Hepatocyte (in vitro differentiated cells): ENCODE measurements at regions not wholly inside any gene's neighbourhood (a gene's known extent, or its start where the extent isn't known, plus 50 kb on each side); places are given as distances from the start of the nearest gene placed in this dataset.

ENCODE experiments used
- DNase-seq: peaks from one replicate; pipeline ENCODE4 v3.0.0-alpha.2; 2016; ENCODE audit warnings: low spot score
- H2AFZ ChIP-seq: fragments of 200-600 bp; sonication (generic); 2 replicates; pipeline ENCODE4 v1.6.0; 2016; ENCODE audit warnings: antibody characterized with exemption, mild to moderate bottlenecking
- H3K27ac ChIP-seq: fragments of 200-600 bp; sonication (generic); 2 replicates; pipeline ENCODE4 v1.5.1; 2016; ENCODE audit warnings: mild to moderate bottlenecking
- H3K27me3 ChIP-seq: fragments of 200-600 bp; sonication (generic); 2 replicates; pipeline ENCODE4 v1.6.1; 2016
- H3K36me3 ChIP-seq: fragments of 200-600 bp; sonication (generic); replicated peaks from 2 replicates; pipeline ENCODE4 v1.5.1; 2016; ENCODE audit warnings: low read depth; ENCODE audit not compliant: insufficient read depth
- H3K4me1 ChIP-seq: fragments of 200-600 bp; sonication (generic); 2 replicates; pipeline ENCODE4 v1.5.1; 2016; ENCODE audit warnings: mild to moderate bottlenecking, moderate library complexity; ENCODE audit not compliant: insufficient read depth
- H3K4me2 ChIP-seq: fragments of 200-600 bp; sonication (generic); 2 replicates; pipeline ENCODE4 v1.6.0; 2016
- H3K4me3 ChIP-seq: fragments of 200-600 bp; sonication (generic); 2 replicates; pipeline ENCODE4 v1.5.1; 2016; ENCODE audit warnings: mild to moderate bottlenecking
- H3K79me2 ChIP-seq: fragments of 200-600 bp; sonication (generic); 2 replicates; pipeline ENCODE4 v1.6.0; 2017; ENCODE audit warnings: mild to moderate bottlenecking
- H3K9me2 ChIP-seq: fragments of 200-600 bp; sonication (generic); replicated peaks from 2 replicates; pipeline ENCODE4 v1.6.0; 2017; ENCODE audit warnings: mild to moderate bottlenecking; ENCODE audit not compliant: insufficient read depth
- H3K9me3 ChIP-seq: fragments of 200-600 bp; sonication (generic); 2 replicates; pipeline ENCODE4 v1.5.1; 2016; ENCODE audit warnings: low read depth, mild to moderate bottlenecking
- H4K20me1 ChIP-seq: fragments of 200-600 bp; sonication (generic); 2 replicates; pipeline ENCODE4 v1.6.0; 2016; ENCODE audit warnings: mild to moderate bottlenecking; ENCODE audit not compliant: insufficient read depth, poor library complexity, severe bottlenecking
- EZH2 ChIP-seq: fragments of 200-600 bp; sonication (generic); IDR thresholded peaks from 2 replicates; pipeline ENCODE4 v1.6.1; 2016; ENCODE audit warnings: antibody characterized with exemption, mild to moderate bottlenecking, borderline replicate concordance
- EZH2phosphoT487 ChIP-seq: fragments of 200-600 bp; sonication (generic); IDR thresholded peaks from one replicate; pipeline ENCODE4 v1.6.1; 2018; ENCODE audit warnings: antibody characterized with exemption, mild to moderate bottlenecking, low read depth, moderate library complexity; ENCODE audit not compliant: unreplicated experiment, severe bottlenecking
- WGBS: methylation state at CpG from one replicate; pipeline ENCODE4 v1.1.6; 2016; ENCODE audit warnings: low lambda C conversion rate; ENCODE audit errors: missing lambda C conversion rate; 5-methylcytosine and 5-hydroxymethylcytosine counted together
- TF ChIP-seq, protein P1 (sequence below): fragments of 200-600 bp; sonication (generic); IDR thresholded peaks from 2 replicates; pipeline ENCODE4 v1.5.1; 2016; ENCODE audit warnings: antibody characterized with exemption, mild to moderate bottlenecking; ENCODE audit not compliant: poor library complexity

DNA sequence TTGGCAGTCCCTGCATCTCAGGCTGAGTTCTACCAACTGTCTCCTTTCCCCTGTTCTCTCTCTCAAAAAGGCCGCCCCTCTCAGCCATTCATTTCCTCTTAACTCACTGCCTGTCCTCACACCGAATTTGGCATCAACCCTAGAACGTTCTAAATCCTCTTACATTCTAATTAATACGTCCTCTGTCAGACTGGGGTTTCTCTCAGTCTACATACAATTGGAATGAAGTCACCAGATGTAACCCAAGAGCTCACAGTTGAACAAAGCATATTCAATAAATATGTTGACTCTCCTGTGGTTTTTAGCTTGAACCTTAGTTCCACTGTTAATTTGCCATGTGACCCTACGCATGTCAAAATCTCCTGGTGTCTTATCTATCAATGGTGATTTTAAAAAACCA, 269.6 kb downstream of the CLIC5 start:
- Histone ChIP-seq H3K9me2 (no peaks in the 10 kb centered on the region), H3K27ac (no peak overlapping the region), H3K4me3 (no peak overlapping the region), H3K36me3 (no peaks in the 10 kb centered on the region), H3K79me2 (no peaks in the 10 kb centered on the region), H2AFZ (no peak overlapping the region), H3K4me1 (peaks cover 4% of the 10 kb centered on the region), H4K20me1 (no peaks in the 10 kb centered on the region), H3K4me2 (no peak overlapping the region), H3K9me3 (no peaks in the 10 kb centered on the region), H3K27me3 (no peaks in the 10 kb centered on the region)
- no peak for TF ChIP-seq EZH2
- TF ChIP-seq EZH2phosphoT487: no peak
- TF ChIP-seq, protein P1, sequence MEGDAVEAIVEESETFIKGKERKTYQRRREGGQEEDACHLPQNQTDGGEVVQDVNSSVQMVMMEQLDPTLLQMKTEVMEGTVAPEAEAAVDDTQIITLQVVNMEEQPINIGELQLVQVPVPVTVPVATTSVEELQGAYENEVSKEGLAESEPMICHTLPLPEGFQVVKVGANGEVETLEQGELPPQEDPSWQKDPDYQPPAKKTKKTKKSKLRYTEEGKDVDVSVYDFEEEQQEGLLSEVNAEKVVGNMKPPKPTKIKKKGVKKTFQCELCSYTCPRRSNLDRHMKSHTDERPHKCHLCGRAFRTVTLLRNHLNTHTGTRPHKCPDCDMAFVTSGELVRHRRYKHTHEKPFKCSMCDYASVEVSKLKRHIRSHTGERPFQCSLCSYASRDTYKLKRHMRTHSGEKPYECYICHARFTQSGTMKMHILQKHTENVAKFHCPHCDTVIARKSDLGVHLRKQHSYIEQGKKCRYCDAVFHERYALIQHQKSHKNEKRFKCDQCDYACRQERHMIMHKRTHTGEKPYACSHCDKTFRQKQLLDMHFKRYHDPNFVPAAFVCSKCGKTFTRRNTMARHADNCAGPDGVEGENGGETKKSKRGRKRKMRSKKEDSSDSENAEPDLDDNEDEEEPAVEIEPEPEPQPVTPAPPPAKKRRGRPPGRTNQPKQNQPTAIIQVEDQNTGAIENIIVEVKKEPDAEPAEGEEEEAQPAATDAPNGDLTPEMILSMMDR: no peak
- DNase-seq: no peak
- WGBS: 83% methylated on average over 5 of the region's 5 CpGs

DNA sequence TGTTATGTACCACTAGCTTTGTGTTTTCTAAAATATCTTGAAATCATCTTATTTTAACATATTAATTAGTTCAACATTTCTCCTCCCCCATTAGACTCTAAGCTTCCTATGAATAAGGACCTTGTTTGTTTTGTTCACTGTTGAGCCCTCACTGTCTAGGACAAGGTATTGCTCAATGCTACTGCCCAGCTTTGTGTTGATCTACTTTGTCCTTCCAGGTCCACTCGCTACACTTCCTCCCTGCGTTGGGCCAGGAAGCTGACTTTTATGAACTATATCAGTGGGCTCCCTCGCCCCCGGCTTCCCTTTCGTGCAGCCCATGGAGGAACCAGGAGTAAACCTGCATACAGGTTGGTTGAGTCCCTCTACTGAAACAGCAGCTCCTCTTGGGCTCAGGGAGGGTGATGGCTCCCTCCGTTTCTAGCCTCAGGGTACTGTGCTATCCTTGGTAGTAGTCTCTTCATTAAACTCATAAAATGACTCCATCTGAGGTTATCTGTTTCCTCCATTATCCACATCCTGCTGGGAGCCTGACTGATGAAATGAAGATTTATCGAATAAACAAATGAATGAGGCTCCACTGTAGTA, 272.5 kb downstream of the CLIC5 start:
- no peak for DNase-seq
- Histone ChIP-seq H4K20me1 (no peaks in the 10 kb centered on the region), H3K79me2 (no peaks in the 10 kb centered on the region), H3K4me2 (no peak overlapping the region), H3K4me3 (no peak overlapping the region), H3K9me2 (no peaks in the 10 kb centered on the region), H3K9me3 (no peaks in the 10 kb centered on the region), H2AFZ (no peak overlapping the region), H3K4me1 (peaks cover 4% of the 10 kb centered on the region), H3K27me3 (no peaks in the 10 kb centered on the region), H3K36me3 (no peaks in the 10 kb centered on the region), H3K27ac (no peak overlapping the region)
- TF ChIP-seq EZH2phosphoT487 (no peak), EZH2 (no peak)
- TF ChIP-seq, protein P1: no peak
- WGBS: 89% methylated on average over 7 of the region's 7 CpGs

DNA sequence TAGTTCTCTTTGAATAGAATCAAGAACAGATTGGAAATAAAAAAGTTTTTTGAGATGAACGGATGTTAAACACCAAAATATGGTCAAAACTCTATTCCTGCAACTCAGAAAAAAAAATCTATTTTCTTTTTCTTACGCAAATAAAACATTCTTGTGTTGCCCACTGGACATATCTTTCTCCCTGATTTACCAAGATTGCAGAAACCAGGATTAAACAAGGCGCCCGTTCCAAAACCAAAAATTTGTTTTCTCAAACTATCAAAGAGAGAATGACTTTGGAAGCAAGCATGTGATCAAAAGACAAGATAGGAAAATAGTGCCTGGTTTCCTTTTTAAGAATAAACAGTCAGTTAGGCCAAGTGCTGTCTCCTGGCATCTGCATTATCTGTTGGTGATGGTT, 273.1 kb downstream of the CLIC5 start:
- Histone ChIP-seq H3K27ac (no peak overlapping the region), H3K27me3 (no peaks in the 10 kb centered on the region), H3K9me3 (no peaks in the 10 kb centered on the region), H3K36me3 (no peaks in the 10 kb centered on the region), H3K4me3 (no peak overlapping the region), H3K9me2 (no peaks in the 10 kb centered on the region), H3K4me2 (no peak overlapping the region), H2AFZ (no peak overlapping the region), H3K79me2 (no peaks in the 10 kb centered on the region), H3K4me1 (peaks cover 4% of the 10 kb centered on the region), H4K20me1 (no peaks in the 10 kb centered on the region)
- no peak for TF ChIP-seq EZH2phosphoT487
- no peak for TF ChIP-seq EZH2
- TF ChIP-seq, protein P1: no peak
- no peak for DNase-seq
- WGBS: 70% methylated on average over 4 of the region's 4 CpGs
